Peyer's patch (tissue), 4 donors: ENCODE measurements at regions not wholly inside any gene's neighbourhood (a gene's known extent, or its start where the extent isn't known, plus 50 kb on each side); places are given as distances from the start of the nearest gene placed in this dataset.

Source experiments
- DNase-seq, 3 donors: peaks; one replicate each; pipeline ENCODE4 v3.0.0-alpha.2; 2017 to 2019
- H3K27ac ChIP-seq, 4 donors: fragments of 200-600 bp; sonication (generic); one replicate each; pipeline ENCODE4 v1.5.1; 2016 to 2019
- H3K27me3 ChIP-seq, 2 donors: fragments of 200-600 bp; sonication (generic); one replicate each; pipeline ENCODE4 v1.5.1; 2019
- H3K36me3 ChIP-seq, 3 donors: fragments of 200-600 bp; sonication (generic); one replicate each; pipeline ENCODE4 v1.5.1; 2016 to 2019
- H3K4me1 ChIP-seq, 4 donors: fragments of 200-600 bp; sonication (generic); one replicate each; pipeline ENCODE4 v1.5.1; 2016 to 2019
- H3K4me3 ChIP-seq, 4 donors: fragments of 200-600 bp; sonication (generic); 1 replicate in 3 of 4; 2 replicates in 1 of 4; pipeline ENCODE4 v1.5.1; 2016 to 2019; ENCODE audit warnings: mild to moderate bottlenecking in 1 of 4
- H3K9me3 ChIP-seq, 4 donors: fragments of 200-600 bp; sonication (generic); one replicate each; pipeline ENCODE4 v1.5.1; 2016 to 2019; ENCODE audit warnings: mild to moderate bottlenecking in 1 of 4
- CTCF ChIP-seq, 6 experiments: fragments of 450-650 bp in 4 of 6; fragments of 200-600 bp in 2 of 6; sonication (generic) in 1 of 6; IDR thresholded peaks; one replicate each; pipeline ENCODE4 v1.5.1; 2017 to 2019; ENCODE audit warnings: antibody characterized with exemption in 6 of 6, mild to moderate bottlenecking in 3 of 6, moderate library complexity in 1 of 6
- POLR2A ChIP-seq, 2 donors: fragments of 450-650 bp; IDR thresholded peaks; one replicate each; pipeline ENCODE4 v1.5.1; 2017; ENCODE audit warnings: antibody characterized with exemption in 2 of 2, mild to moderate bottlenecking in 2 of 2, moderate library complexity in 2 of 2

- H3K36me3 ChIP-seq, result no peaks in the 10 kb centered on the region
- H3K9me3 ChIP-seq, result no peaks in the 10 kb centered on the region
- H3K27ac ChIP-seq, result peak overlapping the region; percentile 49 to 79 (median 68)
- DNase-seq, result peak; percentile 65 to 92 (median 83)
- H3K27me3 ChIP-seq, result no peaks in the 10 kb centered on the region
- H3K4me1 ChIP-seq, result peaks cover 0 to 42% (median 24%) of the 10 kb centered on the region in 4 donors
- TF ChIP-seq CTCF (IDR thresholded peaks at IDR 0.05) (peak in 1 of 6 experiments; percentile 16), POLR2A (IDR thresholded peaks at IDR 0.05) (no peak)
- no peak overlapping the region for H3K4me3 ChIP-seq
Measured at GRCh38 chr20:53839423-53840176, 230.8 kb downstream of the BCAS1 start.

DNA sequence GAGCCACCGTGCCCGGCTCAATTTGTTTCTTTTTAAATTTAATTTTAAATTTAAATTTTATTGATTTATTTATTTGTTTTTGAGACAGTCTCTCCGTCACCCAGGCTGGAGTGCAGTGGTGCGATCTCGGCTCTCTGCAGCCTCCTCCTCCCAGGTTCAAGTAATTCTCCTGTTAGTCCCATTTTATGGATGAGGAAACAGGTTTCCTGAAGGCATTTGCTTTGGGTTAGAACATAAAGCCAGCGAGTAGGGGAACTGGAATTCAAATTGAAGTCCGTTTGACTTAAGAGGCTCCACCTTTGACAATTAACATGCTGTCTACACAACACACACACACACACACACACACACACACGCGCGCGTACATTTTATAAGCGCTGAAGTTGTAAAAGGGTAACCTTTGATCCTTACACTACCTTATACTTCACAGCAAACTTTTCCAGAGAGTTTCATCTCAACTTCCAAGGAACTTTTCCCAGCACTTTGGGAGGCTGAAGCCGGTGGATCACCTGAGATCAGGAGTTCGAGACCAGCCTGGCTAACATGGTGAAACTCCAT is 232.0 kb downstream of the BCAS1 start:
- Histone ChIP-seq H3K36me3 (no peaks in the 10 kb centered on the region), H3K27me3 (no peaks in the 10 kb centered on the region), H3K4me1 (peaks cover 0 to 51% (median 26%) of the 10 kb centered on the region in 4 donors), H3K27ac (peak overlapping the region; percentile 49 to 79 (median 68)), H3K4me3 (no peak overlapping the region), H3K9me3 (no peaks in the 10 kb centered on the region)
- peak; percentile 39 to 90 (median 64) for DNase-seq
- TF ChIP-seq CTCF (IDR thresholded peaks at IDR 0.05), result no peak
- TF ChIP-seq POLR2A (IDR thresholded peaks at IDR 0.05), result no peak

DNA sequence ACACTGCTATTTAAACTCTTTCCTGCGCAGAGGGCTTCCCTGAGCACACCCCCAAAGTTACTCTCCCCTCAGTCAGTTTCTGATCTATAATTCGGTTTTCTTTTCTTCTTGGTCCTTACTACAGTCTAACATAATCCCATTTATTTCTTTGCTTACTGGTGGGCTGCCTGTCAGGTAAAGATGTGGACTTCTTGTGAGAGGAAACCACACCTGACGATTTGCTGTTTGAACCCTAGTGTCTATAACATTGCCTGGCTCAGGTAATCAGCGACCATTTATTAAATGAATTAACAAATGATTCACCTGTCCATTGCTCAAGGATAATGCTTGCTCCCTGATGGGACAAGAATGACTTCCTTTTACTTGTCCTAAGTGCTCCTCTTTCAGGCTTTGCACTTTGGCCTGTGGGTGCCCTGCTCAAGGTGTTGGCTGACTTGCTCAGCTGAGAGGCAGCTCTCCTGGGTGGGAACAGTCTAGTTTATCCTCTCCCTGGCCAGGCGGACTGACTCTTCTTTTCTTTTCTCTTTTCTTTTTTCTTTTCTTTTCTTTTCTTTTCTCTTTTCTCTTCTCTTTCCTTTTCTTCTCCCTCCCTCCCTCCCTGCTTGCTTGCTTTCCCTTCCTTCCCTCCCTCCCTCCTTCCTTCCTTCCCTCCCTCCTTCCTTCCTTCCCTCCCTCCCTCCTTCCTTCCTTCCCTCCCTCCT is 233.1 kb downstream of the BCAS1 start:
- TF ChIP-seq CTCF (IDR thresholded peaks at IDR 0.05) (no peak), POLR2A (IDR thresholded peaks at IDR 0.05) (peak in 1 of 2 donors; percentile 69)
- Histone ChIP-seq H3K4me1 (peaks cover 0 to 43% (median 26%) of the 10 kb centered on the region in 4 donors), H3K36me3 (no peaks in the 10 kb centered on the region), H3K4me3 (no peak overlapping the region), H3K27me3 (no peaks in the 10 kb centered on the region), H3K27ac (peak overlapping the region; percentile 49 to 77 (median 72)), H3K9me3 (no peaks in the 10 kb centered on the region)
- peak in 2 of 3 donors; percentile 80 to 91 for DNase-seq

DNA sequence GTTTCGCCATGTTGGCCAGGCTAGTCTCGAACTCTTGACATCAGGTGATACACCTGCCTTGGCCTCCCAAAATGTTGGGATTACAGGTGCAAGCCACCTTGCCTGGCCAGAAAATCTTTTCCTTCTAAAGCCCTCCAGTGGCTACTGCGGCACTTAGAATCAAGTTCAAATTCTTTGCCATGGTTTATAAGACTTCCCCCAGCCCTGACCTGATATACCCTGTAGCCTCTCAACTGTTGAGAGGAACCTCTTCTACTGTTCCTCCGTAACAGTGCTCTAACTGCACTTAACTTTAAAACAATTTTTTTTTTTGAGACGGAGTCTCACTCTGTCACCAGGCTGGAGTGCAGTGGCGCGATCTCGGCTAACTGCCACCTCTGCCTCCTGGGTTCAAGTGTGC is 235.6 kb downstream of the BCAS1 start:
- TF ChIP-seq POLR2A (IDR thresholded peaks at IDR 0.05), result no peak
- TF ChIP-seq CTCF (IDR thresholded peaks at IDR 0.05), result no peak
- Histone ChIP-seq H3K4me1 (peaks cover 0 to 36% (median 23%) of the 10 kb centered on the region in 4 donors), H3K36me3 (no peaks in the 10 kb centered on the region), H3K9me3 (no peaks in the 10 kb centered on the region), H3K4me3 (no peak overlapping the region), H3K27me3 (no peaks in the 10 kb centered on the region), H3K27ac (peak overlapping the region in 3 of 4 donors; percentile 57 to 74 (median 57))
- no peak for DNase-seq

- peak in 2 of 3 donors; percentile 77 to 79 for DNase-seq
Measured at GRCh38 chr20:53834062-53834442, 236.3 kb downstream of the BCAS1 start.

More at GRCh38 chr20:53834062-53834442, 236.3 kb downstream of the BCAS1 start:
- H3K27me3 ChIP-seq, result no peaks in the 10 kb centered on the region
- no peaks in the 10 kb centered on the region for H3K36me3 ChIP-seq
- peak overlapping the region in 3 of 4 donors; percentile 22 to 57 (median 57) for H3K27ac ChIP-seq
- peaks cover 0 to 36% (median 19%) of the 10 kb centered on the region in 4 donors for H3K4me1 ChIP-seq
- TF ChIP-seq CTCF (IDR thresholded peaks at IDR 0.05), result no peak
- TF ChIP-seq POLR2A (IDR thresholded peaks at IDR 0.05), result no peak
- H3K4me3 ChIP-seq, result no peak overlapping the region
- no peaks in the 10 kb centered on the region for H3K9me3 ChIP-seq
